ENCODE measurements at regions not wholly inside any gene's neighbourhood (a gene's known extent, or its start where the extent isn't known, plus 50 kb on each side); places are given as distances from the start of the nearest gene placed in this dataset.

DNA sequence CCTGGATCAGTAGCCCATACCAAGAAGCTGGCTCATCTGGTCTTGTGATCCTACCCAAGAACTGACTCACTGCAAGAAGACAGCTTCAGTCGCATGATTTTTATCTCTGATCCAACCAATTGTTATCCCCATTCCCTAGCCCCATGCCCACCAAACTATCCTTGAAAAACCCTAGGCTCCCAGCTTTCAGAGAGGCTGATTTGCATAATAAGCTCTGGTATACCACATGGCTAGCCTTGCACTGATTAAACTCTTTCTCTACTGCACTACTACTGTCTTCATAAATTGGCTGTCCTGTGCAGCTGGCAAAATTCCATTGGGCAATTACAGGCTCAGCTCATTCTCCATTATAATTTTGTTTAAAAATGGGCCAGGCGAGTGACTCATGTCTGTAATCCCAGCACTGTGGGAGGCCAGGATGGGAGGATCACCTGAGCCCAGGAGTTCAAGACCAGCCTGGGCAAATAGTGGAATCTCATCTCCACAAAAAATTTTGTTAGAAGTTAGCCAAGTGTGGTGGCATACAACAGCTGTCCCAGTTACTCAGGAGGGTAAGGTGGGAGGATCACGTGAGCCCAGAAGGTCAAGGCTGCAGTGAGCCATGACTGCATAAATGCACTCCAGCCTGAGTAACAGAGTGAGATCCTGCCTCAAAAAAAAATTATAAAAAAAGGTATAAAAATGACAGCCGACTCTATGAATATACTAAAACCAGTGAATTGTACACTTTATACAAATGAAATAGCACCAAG lies 76.7 kb upstream of the EIF5 start:
- TF ChIP-seq POLR2AphosphoS5 (IDR thresholded peaks at IDR 0.05; ENCODE audit: low read depth, low read length) (no peak), SPI1 (IDR thresholded peaks at IDR 0.05; ENCODE audit: low read depth, low read length) (no peak), PAX5 (IDR thresholded peaks at IDR 0.05; ENCODE audit: insufficient read depth, low read length, severe bottlenecking) (no peak), TAF1 (IDR thresholded peaks at IDR 0.05; ENCODE audit: low read depth, low read length) (no peak), POU2F2 (IDR thresholded peaks at IDR 0.05; ENCODE audit: low read depth, low read length) (no peak), POLR2A (IDR thresholded peaks at IDR 0.05; ENCODE audit: low read depth, low read length) (no peak)
- DNase-seq (ENCODE audit: insufficient read length, low spot score) (no peak), FAIRE-seq (no peak)

DNA sequence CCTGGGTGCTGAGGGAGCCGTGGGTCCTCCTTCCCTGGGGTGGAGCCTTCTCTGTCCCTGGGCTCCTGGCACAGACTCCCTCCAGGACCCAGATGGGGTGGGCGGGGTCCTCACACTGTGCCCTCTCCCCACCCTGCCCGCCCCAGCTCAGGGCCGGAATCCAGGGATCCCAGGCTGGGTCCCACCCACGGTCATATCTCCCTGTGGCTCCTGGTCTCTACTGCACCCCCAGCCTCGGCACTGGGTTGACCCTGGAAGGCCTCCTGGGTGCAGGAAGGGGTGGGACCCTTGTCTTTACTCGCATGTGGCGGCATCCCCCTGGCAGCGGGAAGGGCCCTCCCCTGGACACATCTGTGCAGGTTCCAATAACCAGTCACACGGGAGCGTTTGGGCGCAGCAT lies 75.8 kb upstream of the EIF5 start:
- FAIRE-seq, result no peak
- no peak for TF ChIP-seq POLR2A (IDR thresholded peaks at IDR 0.05; ENCODE audit: low read depth, low read length)
- TF ChIP-seq POLR2AphosphoS5 (IDR thresholded peaks at IDR 0.05; ENCODE audit: low read depth, low read length), result no peak
- TF ChIP-seq SPI1 (IDR thresholded peaks at IDR 0.05; ENCODE audit: low read depth, low read length), result no peak
- no peak for TF ChIP-seq POU2F2 (IDR thresholded peaks at IDR 0.05; ENCODE audit: low read depth, low read length)
- TF ChIP-seq TAF1 (IDR thresholded peaks at IDR 0.05; ENCODE audit: low read depth, low read length), result no peak
- no peak for TF ChIP-seq PAX5 (IDR thresholded peaks at IDR 0.05; ENCODE audit: insufficient read depth, low read length, severe bottlenecking)

DNA sequence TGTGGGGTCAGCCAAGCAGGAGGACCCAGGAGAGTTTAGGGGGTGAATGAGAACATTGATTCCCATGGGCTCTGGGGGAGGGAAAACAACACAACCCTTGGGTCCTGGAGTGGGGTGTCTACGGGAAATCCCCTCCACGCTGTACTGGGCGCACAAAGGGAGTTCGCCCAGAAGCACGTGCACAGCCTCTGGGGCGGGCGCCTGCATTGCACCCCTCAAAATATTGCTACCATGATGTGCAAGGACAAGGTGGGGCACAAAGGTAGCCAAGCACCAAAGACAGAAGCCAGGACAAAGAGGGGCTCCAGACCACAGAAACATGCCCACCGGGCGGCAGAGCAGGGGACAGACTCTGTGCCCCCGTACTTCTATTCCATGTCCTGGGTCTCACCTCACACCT lies 74.9 kb upstream of the EIF5 start:
- FAIRE-seq (no peak), DNase-seq (ENCODE audit: insufficient read length, low spot score) (no peak)
- TF ChIP-seq POLR2AphosphoS5 (IDR thresholded peaks at IDR 0.05; ENCODE audit: low read depth, low read length) (no peak), POLR2A (IDR thresholded peaks at IDR 0.05; ENCODE audit: low read depth, low read length) (no peak), PAX5 (IDR thresholded peaks at IDR 0.05; ENCODE audit: insufficient read depth, low read length, severe bottlenecking) (no peak), POU2F2 (IDR thresholded peaks at IDR 0.05; ENCODE audit: low read depth, low read length) (no peak), TAF1 (IDR thresholded peaks at IDR 0.05; ENCODE audit: low read depth, low read length) (no peak), SPI1 (IDR thresholded peaks at IDR 0.05; ENCODE audit: low read depth, low read length) (no peak)

More for the DNA sequence above, 75.8 kb upstream of the EIF5 start:
- DNase-seq (ENCODE audit: insufficient read length, low spot score), result no peak

DNA sequence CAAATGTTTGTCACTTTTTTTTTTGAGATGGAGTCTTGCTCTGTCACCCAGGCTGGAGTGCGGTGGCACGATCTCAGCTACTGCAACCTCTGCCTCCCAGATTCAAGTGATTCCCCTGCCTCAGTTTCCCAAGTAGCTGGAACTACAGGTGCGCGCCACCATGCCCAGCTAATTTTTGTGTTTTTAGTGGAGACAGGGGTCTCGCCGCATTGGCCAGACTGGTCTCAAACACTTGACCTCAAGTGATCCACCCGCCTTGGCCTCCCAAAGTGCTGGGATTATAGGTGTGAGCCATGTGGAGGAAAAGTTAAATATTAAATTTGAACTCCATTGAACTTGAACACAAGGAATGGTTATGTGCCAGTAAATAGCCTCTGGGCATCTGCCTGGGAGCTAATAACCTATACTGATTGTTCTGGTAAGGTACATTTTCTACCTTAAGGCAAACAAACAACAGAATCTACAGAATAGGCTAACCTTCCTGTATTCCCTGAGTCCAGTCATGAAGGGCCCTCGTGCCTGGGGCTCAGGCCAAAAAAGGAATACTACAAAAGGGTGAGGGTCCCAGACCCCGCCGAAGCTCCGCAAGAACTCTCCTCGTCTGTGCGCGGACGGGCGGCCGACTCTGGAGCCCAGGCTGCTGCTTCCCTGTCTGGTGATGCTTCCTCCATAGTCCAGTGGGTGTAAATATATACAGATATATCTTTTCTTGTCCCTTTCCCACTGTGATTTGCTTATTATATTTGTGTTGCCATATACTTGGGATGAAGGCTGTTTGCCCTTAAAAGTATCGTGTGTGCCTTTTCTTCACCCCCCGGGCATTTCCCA lies 74.0 kb upstream of the EIF5 start:
- no peak for TF ChIP-seq TAF1 (IDR thresholded peaks at IDR 0.05; ENCODE audit: low read depth, low read length)
- no peak for TF ChIP-seq POU2F2 (IDR thresholded peaks at IDR 0.05; ENCODE audit: low read depth, low read length)
- TF ChIP-seq POLR2A (IDR thresholded peaks at IDR 0.05; ENCODE audit: low read depth, low read length), result no peak
- TF ChIP-seq POLR2AphosphoS5 (IDR thresholded peaks at IDR 0.05; ENCODE audit: low read depth, low read length), result no peak
- TF ChIP-seq PAX5 (IDR thresholded peaks at IDR 0.05; ENCODE audit: insufficient read depth, low read length, severe bottlenecking), result no peak
- no peak for TF ChIP-seq SPI1 (IDR thresholded peaks at IDR 0.05; ENCODE audit: low read depth, low read length)
- no peak for FAIRE-seq
- no peak for DNase-seq (ENCODE audit: insufficient read length, low spot score)

DNA sequence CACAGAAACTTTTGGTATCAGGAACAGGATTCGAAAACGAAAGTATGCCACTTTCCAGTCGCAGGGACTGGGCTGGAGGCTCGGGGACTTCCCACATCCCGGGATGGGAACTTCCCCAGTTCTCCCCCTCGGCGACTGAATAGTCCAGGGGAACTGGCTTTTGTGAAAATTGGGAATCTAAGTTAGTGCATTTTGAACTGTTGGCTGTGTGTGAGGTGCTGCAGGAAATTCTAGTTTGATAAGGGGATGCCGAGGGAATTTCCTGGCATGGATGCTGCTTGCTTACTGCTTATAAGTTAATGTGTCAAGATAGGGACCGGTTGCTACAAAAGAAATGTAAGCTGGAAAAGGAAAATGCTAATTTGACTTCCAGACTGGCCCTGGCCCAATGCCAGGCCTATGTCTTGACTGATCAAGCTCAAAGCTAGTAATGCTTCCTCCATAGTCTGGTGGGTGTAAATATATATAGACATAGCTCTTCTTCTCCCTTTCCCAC lies 73.4 kb upstream of the EIF5 start:
- FAIRE-seq, result no peak
- DNase-seq (ENCODE audit: insufficient read length, low spot score), result no peak
- no peak for TF ChIP-seq TAF1 (IDR thresholded peaks at IDR 0.05; ENCODE audit: low read depth, low read length)
- no peak for TF ChIP-seq POLR2AphosphoS5 (IDR thresholded peaks at IDR 0.05; ENCODE audit: low read depth, low read length)
- no peak for TF ChIP-seq PAX5 (IDR thresholded peaks at IDR 0.05; ENCODE audit: insufficient read depth, low read length, severe bottlenecking)
- no peak for TF ChIP-seq POU2F2 (IDR thresholded peaks at IDR 0.05; ENCODE audit: low read depth, low read length)
- TF ChIP-seq POLR2A (IDR thresholded peaks at IDR 0.05; ENCODE audit: low read depth, low read length), result no peak
- TF ChIP-seq SPI1 (IDR thresholded peaks at IDR 0.05; ENCODE audit: low read depth, low read length), result no peak

DNA sequence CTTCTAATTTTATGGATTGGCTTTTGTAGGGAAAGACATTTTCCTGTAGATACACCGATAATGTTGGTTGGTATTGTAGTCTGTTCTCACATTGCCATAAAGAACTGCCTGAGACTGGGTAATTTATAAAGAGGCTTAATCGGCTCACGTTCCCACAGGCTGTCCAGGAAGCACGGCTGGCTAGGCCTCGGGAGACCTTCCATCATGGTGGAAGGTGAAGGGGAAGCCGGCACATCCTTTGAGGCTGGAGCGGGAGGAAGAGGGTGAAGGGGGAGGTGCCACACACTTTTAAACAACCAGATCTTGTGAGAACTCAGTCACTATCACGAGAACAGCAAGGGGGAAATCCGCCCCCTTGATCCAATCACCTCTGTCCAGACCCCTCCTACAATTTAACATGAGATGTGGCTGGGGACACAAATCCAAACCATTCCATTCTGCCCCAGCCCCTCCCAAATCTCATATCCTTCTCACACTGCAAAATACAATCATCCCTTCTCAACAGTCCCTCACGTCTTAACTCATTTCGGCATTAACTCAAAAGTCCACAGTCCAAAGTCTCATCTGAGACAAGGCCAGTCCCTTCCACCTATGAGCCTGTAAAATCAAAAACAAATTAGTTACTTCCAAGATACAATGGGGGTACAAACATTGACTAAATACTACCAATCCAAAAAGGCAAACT lies 66.7 kb upstream of the EIF5 start:
- DNase-seq (ENCODE audit: insufficient read length, low spot score) (no peak), FAIRE-seq (no peak)

DNA sequence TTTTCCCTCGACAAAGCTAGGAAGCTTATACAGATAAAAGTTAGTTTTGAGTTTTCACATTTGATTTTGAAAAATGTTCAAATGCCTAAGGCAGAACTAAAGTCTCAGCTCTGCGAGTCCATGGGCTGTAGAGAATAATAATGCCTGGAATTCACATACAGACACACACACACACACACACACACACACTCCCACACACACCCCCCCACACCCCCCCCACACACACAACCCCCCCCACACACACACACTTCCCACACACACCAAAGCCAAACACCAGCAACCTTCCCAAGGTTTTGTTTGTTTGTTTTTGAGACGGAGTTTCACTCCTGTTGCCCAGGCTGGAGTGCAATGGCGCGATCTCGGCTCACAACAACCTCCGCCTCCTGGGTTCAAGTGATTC lies 62.8 kb upstream of the EIF5 start:
- FAIRE-seq (no peak), DNase-seq (ENCODE audit: insufficient read length, low spot score) (no peak)
- TF ChIP-seq SPI1 (IDR thresholded peaks at IDR 0.05; ENCODE audit: low read depth, low read length) (no peak), PAX5 (IDR thresholded peaks at IDR 0.05; ENCODE audit: insufficient read depth, low read length, severe bottlenecking) (no peak), POLR2A (IDR thresholded peaks at IDR 0.05; ENCODE audit: low read depth, low read length) (no peak), TAF1 (IDR thresholded peaks at IDR 0.05; ENCODE audit: low read depth, low read length) (no peak), POU2F2 (IDR thresholded peaks at IDR 0.05; ENCODE audit: low read depth, low read length) (no peak), POLR2AphosphoS5 (IDR thresholded peaks at IDR 0.05; ENCODE audit: low read depth, low read length) (no peak)

More for the DNA sequence above, 66.7 kb upstream of the EIF5 start:
- TF ChIP-seq POLR2A (IDR thresholded peaks at IDR 0.05; ENCODE audit: low read depth, low read length), result no peak
- TF ChIP-seq SPI1 (IDR thresholded peaks at IDR 0.05; ENCODE audit: low read depth, low read length), result no peak
- no peak for TF ChIP-seq POU2F2 (IDR thresholded peaks at IDR 0.05; ENCODE audit: low read depth, low read length)
- TF ChIP-seq TAF1 (IDR thresholded peaks at IDR 0.05; ENCODE audit: low read depth, low read length), result no peak
- TF ChIP-seq POLR2AphosphoS5 (IDR thresholded peaks at IDR 0.05; ENCODE audit: low read depth, low read length), result no peak
- no peak for TF ChIP-seq PAX5 (IDR thresholded peaks at IDR 0.05; ENCODE audit: insufficient read depth, low read length, severe bottlenecking)

DNA sequence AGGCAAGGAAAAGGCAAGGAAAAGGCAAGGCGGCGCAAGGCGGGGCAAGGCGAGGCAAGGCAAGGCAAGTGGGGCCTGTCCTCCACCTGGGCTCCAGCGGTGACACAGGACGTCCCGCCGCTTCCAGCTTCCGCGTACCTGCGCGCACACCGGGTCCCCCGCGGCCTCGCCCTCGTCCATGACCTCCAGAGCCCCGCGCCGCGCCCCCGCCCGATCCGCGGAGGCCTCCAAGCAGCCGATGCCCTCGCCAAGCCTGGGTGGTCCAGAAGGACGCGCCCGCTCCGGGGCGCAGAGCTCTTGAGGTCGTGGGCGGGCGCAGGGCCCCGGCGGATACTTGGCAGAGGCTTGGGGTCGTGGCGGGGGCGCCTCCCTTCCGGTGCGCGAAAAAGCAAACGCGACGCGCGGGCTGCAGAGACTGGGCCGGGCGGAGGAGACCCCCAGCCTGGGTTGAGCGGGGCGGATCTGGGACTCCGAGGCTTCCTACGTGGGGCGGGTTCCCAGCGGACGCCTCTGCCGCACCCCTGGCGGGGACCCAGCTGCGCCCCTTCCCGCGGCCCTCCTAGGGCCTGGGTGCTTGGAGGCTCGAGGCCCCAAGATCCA lies 60.8 kb upstream of the EIF5 start:
- no peak for TF ChIP-seq SPI1 (IDR thresholded peaks at IDR 0.05; ENCODE audit: low read depth, low read length)
- no peak for TF ChIP-seq POU2F2 (IDR thresholded peaks at IDR 0.05; ENCODE audit: low read depth, low read length)
- TF ChIP-seq PAX5 (IDR thresholded peaks at IDR 0.05; ENCODE audit: insufficient read depth, low read length, severe bottlenecking), result no peak
- no peak for TF ChIP-seq TAF1 (IDR thresholded peaks at IDR 0.05; ENCODE audit: low read depth, low read length)
- no peak for TF ChIP-seq POLR2A (IDR thresholded peaks at IDR 0.05; ENCODE audit: low read depth, low read length)
- no peak for TF ChIP-seq POLR2AphosphoS5 (IDR thresholded peaks at IDR 0.05; ENCODE audit: low read depth, low read length)
- DNase-seq (ENCODE audit: insufficient read length, low spot score) (no peak), FAIRE-seq (no peak)
